Lower leg skin (tissue), 3 donors: ENCODE measurements at regions not wholly inside any gene's neighbourhood (a gene's known extent, or its start where the extent isn't known, plus 50 kb on each side); places are given as distances from the start of the nearest gene placed in this dataset.

Source experiments
- CTCF ChIP-seq, 3 donors: fragments of 450-650 bp; IDR thresholded peaks; one replicate each; pipeline ENCODE4 v1.5.1; 2016; ENCODE audit warnings: antibody characterized with exemption in 3 of 3, mild to moderate bottlenecking in 3 of 3, moderate library complexity in 2 of 3
- POLR2A ChIP-seq, 2 donors: fragments of 450-650 bp; IDR thresholded peaks; one replicate each; pipeline ENCODE4 v1.6.1; 2016 to 2017; ENCODE audit warnings: antibody characterized with exemption in 2 of 2, mild to moderate bottlenecking in 1 of 2, moderate library complexity in 1 of 2

- no peak for TF ChIP-seq CTCF (IDR thresholded peaks at IDR 0.05)
- TF ChIP-seq POLR2A (IDR thresholded peaks at IDR 0.05) = no peak
Measured at GRCh38 chr1:90476411-90476810, 240.7 kb downstream of the BARHL2 start.
